Sciatic nerve (tissue), 2 donors: ENCODE measurements at regions not wholly inside any gene's neighbourhood (a gene's known extent, or its start where the extent isn't known, plus 50 kb on each side); places are given as distances from the start of the nearest gene placed in this dataset.

Experiments used
- ATAC-seq: fragments of 200-7000 bp; cut with Tn5 transposase; one replicate; pipeline ENCODE4 v1.9.1; 2020; ENCODE audit warnings: mild to moderate bottlenecking, moderate library complexity
- DNase-seq: peaks from one replicate; pipeline ENCODE4 v3.0.0-alpha.2; 2020; ENCODE audit warnings: low spot score
- intact Hi-C: fragments of 100-400 bp; cut with DNase I; formaldehyde crosslinking; loops from one replicate; pipeline ENCODE4 v1.14.2; 2022
- donor health status: DM: no; HTN: no; CAD: no.
- donor health status: DM: no; HTN: no; CAD: no.

DNA sequence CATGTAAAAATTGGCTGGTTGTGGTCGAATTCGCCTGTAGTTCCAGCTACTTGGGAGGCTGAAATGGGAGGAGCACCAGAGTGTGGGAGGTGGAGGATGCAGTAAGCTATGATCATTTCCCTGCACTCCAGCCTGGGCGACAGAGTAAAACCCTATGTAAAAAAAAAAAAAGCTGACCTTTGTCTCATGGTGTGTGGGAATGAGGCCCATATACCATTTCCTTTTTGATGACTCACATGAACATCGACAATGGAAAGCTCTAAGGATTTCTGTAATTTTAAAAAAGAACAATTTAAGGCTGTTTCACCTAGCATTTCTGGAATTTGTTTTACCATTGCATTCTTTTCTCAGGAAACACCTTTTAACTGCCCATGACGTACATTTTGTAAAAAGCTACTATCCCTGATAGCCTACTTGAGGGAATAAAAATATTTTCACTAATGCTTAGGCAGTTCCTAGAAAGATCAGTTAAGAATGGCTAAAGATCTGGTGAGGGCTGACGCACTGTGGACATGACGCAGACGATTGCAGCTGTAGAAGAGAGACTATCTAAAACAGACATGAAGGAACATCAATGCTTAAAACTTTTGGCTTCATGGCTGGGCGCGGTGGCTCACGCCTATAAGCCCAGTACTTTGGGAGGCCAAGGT is 400.6 kb upstream of the IGFBP3 start:
- DNase-seq (no peak), ATAC-seq (no peak)

DNA sequence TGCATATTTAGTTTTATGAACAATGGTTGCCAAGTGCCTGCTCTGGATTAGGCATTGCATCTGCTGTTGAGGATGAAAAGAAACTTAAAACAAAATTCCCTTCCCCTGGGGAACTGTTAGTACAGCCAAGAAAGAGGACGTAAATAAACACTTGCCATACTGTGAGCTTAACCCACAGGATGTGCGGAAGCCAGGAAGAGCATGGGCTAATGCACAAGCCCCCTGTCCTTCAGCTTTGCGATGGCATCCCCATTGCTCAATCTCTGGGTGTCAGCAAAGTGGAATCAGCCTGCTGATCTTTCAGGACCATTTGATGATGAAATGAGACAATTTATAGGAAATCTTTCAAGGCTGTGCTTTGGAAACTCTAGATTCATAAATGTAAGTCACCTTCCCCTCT is 399.9 kb upstream of the IGFBP3 start:
- intact Hi-C loops, result no loop called here
- ATAC-seq (no peak), DNase-seq (no peak)

More for the DNA sequence above, 400.6 kb upstream of the IGFBP3 start:
- intact Hi-C loops, result no loop called here

DNA sequence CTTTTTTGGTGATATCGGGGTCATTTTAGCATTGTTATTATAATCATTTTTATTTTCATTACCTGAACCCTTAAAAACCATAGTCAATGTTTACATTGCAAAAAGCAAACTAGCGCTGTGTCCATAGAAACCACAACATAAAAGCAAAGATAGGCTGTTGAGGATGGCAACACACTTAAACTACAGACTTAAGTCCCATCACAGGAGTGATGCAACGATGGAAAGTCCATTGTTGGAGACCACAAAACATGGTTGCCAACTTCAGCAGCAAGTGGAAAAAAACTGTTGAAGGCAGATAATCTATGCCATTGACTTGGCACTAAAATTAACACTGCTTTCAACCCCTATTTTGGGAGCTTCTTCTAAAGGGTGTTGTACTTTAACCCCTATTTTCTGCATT is 398.8 kb upstream of the IGFBP3 start:
- ATAC-seq (no peak), DNase-seq (no peak)
- intact Hi-C loops, result no loop called here

DNA sequence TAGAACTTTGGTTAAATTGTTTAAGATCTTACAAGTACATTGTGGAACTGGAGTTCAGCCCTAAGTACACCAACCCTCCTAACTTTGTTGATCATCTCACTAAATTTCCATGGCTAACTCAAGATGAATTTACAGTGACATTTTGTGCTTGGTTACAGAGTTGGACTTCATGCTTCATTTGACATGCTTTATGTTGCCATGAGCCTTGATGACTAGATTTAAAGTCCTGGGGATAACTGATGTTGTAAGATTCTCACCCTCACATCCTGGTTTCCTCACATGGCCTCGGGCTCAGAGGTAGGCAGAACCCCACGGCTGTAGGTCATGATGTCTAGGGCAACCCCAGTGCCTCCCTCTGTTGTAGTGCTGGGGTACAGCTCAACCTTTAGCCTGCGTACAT is 397.2 kb upstream of the IGFBP3 start:
- intact Hi-C loops, result no loop called here

GRCh38 chr7:46317256-46317655 is 396.2 kb upstream of the IGFBP3 start:
- intact Hi-C loops, result no loop called here
- ATAC-seq (no peak), DNase-seq (no peak)

More for the DNA sequence above, 397.2 kb upstream of the IGFBP3 start:
- ATAC-seq, result no peak
- no peak for DNase-seq

DNA sequence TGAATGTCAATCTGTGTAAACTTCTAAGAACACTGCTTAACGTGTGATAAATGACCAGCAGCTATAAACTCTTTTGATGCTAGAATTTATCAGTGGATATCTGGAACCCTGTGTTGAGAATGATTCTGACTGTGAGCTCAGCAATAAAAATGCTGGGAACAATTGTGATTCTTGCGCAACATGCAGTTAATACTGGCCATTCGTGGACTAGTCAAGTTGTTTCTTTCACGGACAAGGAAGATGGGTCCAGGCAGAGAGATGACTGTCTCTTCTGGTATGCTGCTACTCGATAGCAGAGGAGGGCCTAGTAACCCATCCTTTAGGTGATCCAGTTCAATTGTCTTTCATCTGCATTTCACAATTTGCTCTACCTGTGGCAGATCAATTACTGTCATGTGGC is 394.8 kb upstream of the IGFBP3 start:
- DNase-seq (no peak), ATAC-seq (peak; percentile 41)
- intact Hi-C loops, result no loop called here

GRCh38 chr7:46301677-46302076 is 380.6 kb upstream of the IGFBP3 start:
- ATAC-seq (no peak), DNase-seq (no peak)
- intact Hi-C loops, result no loop called here

GRCh38 chr7:46297515-46297914 is 376.4 kb upstream of the IGFBP3 start:
- no peak for ATAC-seq
- DNase-seq, result no peak
- intact Hi-C loops, result no loop called here

GRCh38 chr7:46296526-46296925 is 375.5 kb upstream of the IGFBP3 start:
- no peak for DNase-seq
- no peak for ATAC-seq
- intact Hi-C loops, result no loop called here

DNA sequence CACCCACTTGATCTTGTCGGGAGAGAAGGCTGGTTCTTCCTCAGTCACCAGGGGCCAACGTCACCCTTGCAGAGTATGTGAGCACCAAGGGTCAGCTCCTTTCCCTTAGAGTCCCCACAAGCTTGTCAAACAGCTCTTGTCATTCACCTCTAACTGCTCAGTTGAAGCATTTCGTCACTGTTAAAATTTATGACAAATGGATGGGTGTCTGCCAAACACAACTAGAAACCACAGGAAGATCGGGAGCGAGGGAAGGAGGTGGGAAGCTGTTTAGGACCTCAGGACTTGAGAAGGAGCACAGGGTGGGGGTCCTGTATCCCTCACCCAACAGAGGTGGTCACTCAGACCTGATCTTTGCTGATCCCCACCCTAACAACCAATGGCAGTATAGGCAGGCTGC is 373.3 kb upstream of the IGFBP3 start:
- intact Hi-C loops, result no loop called here
- no peak for DNase-seq
- no peak for ATAC-seq

DNA sequence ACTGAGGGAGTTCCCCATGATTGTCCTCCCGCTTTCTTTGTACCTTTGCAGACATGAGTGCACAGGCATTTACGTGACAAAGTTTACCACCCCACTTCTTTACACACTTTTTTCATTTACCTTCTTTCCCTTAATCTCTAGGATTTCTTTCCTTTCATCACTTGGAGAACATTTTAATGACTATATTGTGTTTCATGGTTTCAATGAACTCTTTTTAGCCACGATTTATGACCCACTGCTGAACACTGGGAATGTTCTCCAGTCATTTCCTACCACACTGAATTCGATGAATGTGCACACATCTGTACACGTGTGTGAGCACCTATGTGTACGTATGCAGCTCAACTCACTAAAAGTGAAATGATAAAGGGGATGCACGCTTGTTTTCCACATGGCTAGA is 371.7 kb upstream of the IGFBP3 start:
- intact Hi-C loops, result no loop called here
- ATAC-seq, result no peak
- DNase-seq, result no peak

DNA sequence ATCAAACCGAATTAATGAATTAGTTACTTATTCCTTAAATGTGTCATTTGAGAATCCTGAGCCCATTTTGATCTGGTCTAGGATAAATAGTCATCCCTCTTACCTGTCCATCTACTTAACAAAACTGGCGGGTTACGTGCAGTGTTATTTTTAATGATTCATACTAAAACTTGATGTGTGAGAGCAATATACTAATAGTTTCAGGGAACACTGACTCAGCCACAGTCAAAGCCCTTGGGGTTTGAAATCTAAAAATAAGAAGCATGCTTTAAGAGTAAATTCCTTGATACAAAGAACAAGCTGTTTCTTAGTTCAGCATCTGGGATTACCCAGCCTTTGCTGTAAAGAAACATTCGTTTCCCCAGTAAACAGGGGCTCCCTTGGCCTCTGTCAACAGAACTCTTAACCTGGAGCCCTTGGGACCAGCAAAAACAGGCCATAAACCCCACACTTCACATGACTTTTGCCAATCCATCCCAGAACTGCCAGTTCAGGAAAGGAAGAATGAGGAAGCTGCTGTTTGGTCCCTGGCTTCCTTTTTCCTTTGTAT is 370.6 kb upstream of the IGFBP3 start:
- ATAC-seq, result peak; percentile 85
- no peak for DNase-seq
- intact Hi-C loops, result no loop called here

DNA sequence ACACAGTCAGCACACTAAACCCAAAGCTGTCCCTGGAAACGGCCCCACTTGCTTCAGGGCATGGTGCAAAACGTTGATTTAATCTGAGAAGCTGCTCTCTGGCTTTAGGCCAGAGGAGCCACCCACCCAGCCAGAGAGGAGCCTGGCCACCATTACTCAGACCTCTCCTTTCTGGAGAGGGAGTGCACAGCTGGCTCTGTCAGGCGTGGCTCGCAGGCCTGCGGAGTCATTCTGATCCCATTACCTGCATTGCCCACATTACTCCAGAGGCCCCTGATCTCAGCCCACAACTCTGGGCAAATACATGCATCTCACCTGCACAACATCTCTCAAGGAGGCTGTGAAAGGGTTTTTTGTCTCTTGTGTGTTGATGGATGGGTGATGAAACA is 370.0 kb upstream of the IGFBP3 start:
- intact Hi-C loops, result no loop called here
- DNase-seq (no peak), ATAC-seq (peak; percentile 36)

DNA sequence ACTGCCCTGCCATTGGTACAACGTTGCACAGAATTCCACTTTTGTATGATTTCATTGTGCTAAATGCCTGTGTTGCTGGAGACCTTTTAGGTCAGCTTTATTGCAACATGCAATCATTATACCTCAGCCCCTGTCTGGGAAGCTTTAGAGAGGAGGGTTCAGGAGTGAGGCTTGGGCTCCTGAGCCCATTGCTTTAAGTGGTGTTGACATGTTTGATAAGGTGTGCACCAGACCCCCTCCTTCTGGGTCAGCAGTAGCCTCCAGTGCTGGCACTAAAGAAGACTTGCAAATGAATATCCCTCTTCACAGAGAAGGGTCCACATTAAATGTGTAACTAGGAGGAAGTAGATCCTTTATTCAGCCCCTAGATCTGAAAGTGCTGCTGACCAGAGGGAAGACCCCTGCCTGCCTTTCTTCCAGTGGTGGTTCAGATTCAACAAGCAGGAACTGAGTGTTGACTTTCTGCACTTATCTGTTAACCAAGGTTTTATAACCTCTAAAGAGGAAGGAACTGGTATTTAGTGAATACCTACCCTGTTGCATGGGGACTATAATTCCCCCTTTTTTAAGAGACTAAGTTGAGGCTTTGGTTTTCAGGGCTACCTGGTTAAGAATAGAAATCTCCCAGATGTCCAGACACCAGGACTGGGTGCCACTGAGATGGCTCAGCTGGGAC is 369.4 kb upstream of the IGFBP3 start:
- ATAC-seq (no peak), DNase-seq (no peak)
- intact Hi-C loops, result no loop called here

DNA sequence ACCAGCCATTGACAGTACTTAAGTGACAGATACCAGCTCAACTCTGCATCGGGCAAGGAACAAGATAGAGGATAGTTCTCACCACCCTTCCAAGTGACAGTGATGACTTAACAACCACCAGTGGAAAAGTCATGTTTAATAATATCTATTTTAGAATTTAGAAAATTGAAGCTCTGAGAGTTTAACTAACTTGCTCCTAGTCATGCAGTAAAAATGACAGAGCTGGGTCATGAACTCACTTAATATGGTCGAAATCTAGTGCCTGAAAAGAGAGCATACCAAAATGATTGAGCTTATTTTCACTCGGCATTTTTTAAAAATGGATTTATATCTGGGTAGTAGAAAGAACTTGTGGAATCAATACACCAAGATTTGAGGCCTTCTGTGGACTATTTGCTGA is 367.8 kb upstream of the IGFBP3 start:
- no peak for ATAC-seq
- no peak for DNase-seq
- intact Hi-C loops, result no loop called here

DNA sequence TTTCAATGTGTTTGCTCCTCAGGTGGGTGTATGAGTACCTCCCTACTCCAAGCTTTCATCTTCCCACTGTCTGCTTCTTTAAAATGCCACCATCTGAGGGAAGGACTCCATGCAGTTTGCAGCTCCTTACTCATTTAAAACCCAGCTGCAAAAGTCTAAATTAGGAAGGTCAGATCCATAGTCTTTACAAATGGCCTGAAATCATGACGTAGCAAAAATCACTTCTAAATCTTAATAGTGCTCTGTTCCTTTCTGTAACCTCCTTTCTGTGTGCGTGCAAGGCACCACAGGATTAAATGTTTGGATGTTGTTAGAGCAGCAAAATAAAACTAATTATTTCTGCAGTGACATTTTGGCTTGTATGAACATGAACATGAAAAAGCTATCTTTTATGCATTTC is 366.9 kb upstream of the IGFBP3 start:
- no peak for ATAC-seq
- DNase-seq, result no peak
- intact Hi-C loops, result no loop called here

- intact Hi-C loops, result no loop called here
- DNase-seq (no peak), ATAC-seq (no peak)
Observed at GRCh38 chr7:46286957-46287356, 365.9 kb upstream of the IGFBP3 start.

DNA sequence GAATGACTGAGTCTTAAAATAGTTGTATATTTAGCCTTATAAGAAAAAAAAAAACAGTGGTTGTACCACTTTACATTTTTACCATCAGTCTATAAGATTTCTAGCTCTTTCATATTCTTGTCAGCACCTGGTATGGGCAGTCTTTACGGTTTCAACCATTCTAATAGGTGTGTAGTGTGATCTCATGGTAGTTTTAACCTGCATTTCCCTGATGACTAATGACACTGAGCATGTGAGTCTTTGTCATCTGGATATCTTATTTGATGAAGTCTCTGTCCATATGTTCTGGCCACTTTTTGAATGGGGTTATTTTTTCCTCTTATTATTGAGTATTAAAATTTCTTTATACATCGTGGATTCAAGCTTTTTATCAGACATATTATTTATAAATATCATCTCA is 365.3 kb upstream of the IGFBP3 start:
- no peak for DNase-seq
- intact Hi-C loops, result no loop called here
- ATAC-seq, result no peak

DNA sequence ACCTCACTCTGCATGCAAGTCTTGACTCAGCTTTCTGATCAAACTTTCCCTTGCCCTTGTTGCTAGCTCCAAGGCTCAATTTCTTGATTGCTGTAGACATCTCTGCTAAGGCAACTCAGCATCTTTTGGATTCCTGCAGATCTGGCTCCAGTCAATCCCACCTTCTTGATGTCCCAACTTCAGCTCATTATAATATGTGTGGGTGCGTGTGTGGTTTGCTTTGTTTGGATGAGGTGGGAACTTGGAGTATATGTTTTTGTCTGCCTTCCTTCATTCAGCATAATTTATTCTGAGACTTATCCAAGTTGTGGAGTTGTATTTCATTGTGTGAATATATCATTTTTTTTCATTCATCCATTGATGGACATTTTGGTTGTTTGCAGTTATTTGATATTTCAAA is 364.8 kb upstream of the IGFBP3 start:
- DNase-seq (no peak), ATAC-seq (no peak)
- intact Hi-C loops, result no loop called here

DNA sequence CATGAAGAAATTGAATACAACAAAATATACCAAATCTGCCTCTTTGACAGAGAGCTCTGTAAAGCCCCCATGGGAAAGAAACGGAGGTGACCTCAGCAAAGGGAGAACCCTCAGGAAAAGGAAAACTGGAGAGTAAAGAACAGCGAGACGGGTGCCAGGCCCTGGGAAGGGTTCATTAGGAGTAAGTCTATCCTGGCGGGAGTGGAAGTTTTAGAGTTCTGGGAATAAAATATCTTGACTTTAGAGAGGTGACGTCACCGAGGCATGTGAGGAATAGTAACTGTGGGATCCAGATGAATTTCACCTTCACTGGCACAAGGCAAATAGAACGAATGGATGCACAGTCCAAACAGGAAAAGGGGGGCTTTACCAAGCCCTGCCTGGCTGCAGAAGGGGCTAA is 362.8 kb upstream of the IGFBP3 start:
- DNase-seq (no peak), ATAC-seq (no peak)
- intact Hi-C loops, result no loop called here

DNA sequence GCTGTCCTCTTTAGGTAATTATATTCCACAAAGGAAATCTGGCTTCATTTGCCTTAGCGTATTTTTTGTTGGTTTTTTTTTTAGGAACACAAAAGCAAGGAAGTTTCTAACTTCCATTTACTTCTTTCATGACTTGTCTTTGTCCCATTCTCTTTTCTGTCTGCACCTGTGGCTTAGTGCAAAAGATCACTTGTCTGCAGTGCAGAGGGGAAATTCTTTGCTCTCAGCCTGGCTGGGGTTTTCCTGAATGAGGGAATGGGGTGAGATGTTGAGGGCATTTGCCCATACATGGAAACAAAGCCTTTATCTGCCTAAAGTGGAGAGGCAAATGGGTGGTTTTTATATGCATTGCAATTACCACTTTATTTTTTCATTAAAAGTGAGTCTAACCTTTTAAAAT is 361.1 kb upstream of the IGFBP3 start:
- DNase-seq (no peak), ATAC-seq (no peak)
- intact Hi-C loops, result no loop called here
